ENCODE measurements at regions not wholly inside any gene's neighbourhood (a gene's known extent, or its start where the extent isn't known, plus 50 kb on each side); places are given as distances from the start of the nearest gene placed in this dataset.
A peak's percentile ranks its signal among the peaks of the same experiment; 100 is the strongest.

- Mint-ChIP-seq H3K4me3 (no peak overlapping the region), H3K36me3 (ENCODE audit: low read depth) (no peaks in the 10 kb centered on the region), H3K27ac (no peak overlapping the region), H3K9me3 (no peaks in the 10 kb centered on the region), H3K27me3 (peaks cover 20% of the 10 kb centered on the region), H3K4me1 (ENCODE audit: low read depth) (no peaks in the 10 kb centered on the region)
- DNase-seq = no peak
Measured at GRCh38 chr10:131739206-131739605, 161.6 kb upstream of the PPP2R2D start.

GRCh38 chr10:131742500-131742951, 158.3 kb upstream of the PPP2R2D start:
- H3K36me3 Mint-ChIP-seq (ENCODE audit: low read depth) = no peaks in the 10 kb centered on the region
- H3K9me3 Mint-ChIP-seq = no peaks in the 10 kb centered on the region
- peaks cover 37% of the 10 kb centered on the region for H3K27me3 Mint-ChIP-seq
- H3K4me3 Mint-ChIP-seq = no peak overlapping the region
- no peak overlapping the region for H3K27ac Mint-ChIP-seq
- peak; percentile 14 for DNase-seq
- no peaks in the 10 kb centered on the region for H3K4me1 Mint-ChIP-seq (ENCODE audit: low read depth)

- DNase-seq = no peak
Measured at GRCh38 chr10:131743190-131744151, 157.3 kb upstream of the PPP2R2D start.

GRCh38 chr10:131744346-131744745, 156.5 kb upstream of the PPP2R2D start:
- H3K4me1 Mint-ChIP-seq (ENCODE audit: low read depth) = no peaks in the 10 kb centered on the region
- H3K36me3 Mint-ChIP-seq (ENCODE audit: low read depth) = no peaks in the 10 kb centered on the region
- no peak overlapping the region for H3K27ac Mint-ChIP-seq
- H3K27me3 Mint-ChIP-seq = peaks cover 38% of the 10 kb centered on the region
- H3K4me3 Mint-ChIP-seq = no peak overlapping the region
- DNase-seq = no peak
- no peaks in the 10 kb centered on the region for H3K9me3 Mint-ChIP-seq

More at GRCh38 chr10:131743190-131744151, 157.3 kb upstream of the PPP2R2D start:
- Mint-ChIP-seq H3K27ac (no peak overlapping the region), H3K4me1 (ENCODE audit: low read depth) (no peaks in the 10 kb centered on the region), H3K4me3 (no peak overlapping the region), H3K27me3 (peaks cover 38% of the 10 kb centered on the region), H3K36me3 (ENCODE audit: low read depth) (no peaks in the 10 kb centered on the region), H3K9me3 (no peaks in the 10 kb centered on the region)

GRCh38 chr10:131745591-131745990, 155.2 kb upstream of the PPP2R2D start:
- no peak overlapping the region for H3K4me3 Mint-ChIP-seq
- no peak overlapping the region for H3K27ac Mint-ChIP-seq
- no peaks in the 10 kb centered on the region for H3K9me3 Mint-ChIP-seq
- H3K4me1 Mint-ChIP-seq (ENCODE audit: low read depth) = no peaks in the 10 kb centered on the region
- H3K36me3 Mint-ChIP-seq (ENCODE audit: low read depth) = no peaks in the 10 kb centered on the region
- no peak for DNase-seq
- H3K27me3 Mint-ChIP-seq = peaks cover 33% of the 10 kb centered on the region

- Mint-ChIP-seq H3K36me3 (ENCODE audit: low read depth) (no peaks in the 10 kb centered on the region), H3K4me3 (no peak overlapping the region), H3K27ac (no peak overlapping the region), H3K27me3 (peaks cover 33% of the 10 kb centered on the region), H3K9me3 (no peaks in the 10 kb centered on the region), H3K4me1 (ENCODE audit: low read depth) (no peaks in the 10 kb centered on the region)
- no peak for DNase-seq
Measured at GRCh38 chr10:131746241-131746711, 154.5 kb upstream of the PPP2R2D start.

GRCh38 chr10:131746785-131747184, 154.0 kb upstream of the PPP2R2D start:
- DNase-seq = no peak
- no peak overlapping the region for H3K27ac Mint-ChIP-seq
- H3K36me3 Mint-ChIP-seq (ENCODE audit: low read depth) = no peaks in the 10 kb centered on the region
- no peak overlapping the region for H3K4me3 Mint-ChIP-seq
- H3K9me3 Mint-ChIP-seq = no peaks in the 10 kb centered on the region
- no peaks in the 10 kb centered on the region for H3K4me1 Mint-ChIP-seq (ENCODE audit: low read depth)
- H3K27me3 Mint-ChIP-seq = peaks cover 32% of the 10 kb centered on the region

GRCh38 chr10:131747251-131747650, 153.6 kb upstream of the PPP2R2D start:
- Mint-ChIP-seq H3K4me3 (no peak overlapping the region), H3K36me3 (ENCODE audit: low read depth) (no peaks in the 10 kb centered on the region), H3K27me3 (peaks cover 32% of the 10 kb centered on the region), H3K9me3 (no peaks in the 10 kb centered on the region), H3K27ac (no peak overlapping the region), H3K4me1 (ENCODE audit: low read depth) (no peaks in the 10 kb centered on the region)
- DNase-seq = no peak

GRCh38 chr10:131747791-131748190, 153.0 kb upstream of the PPP2R2D start:
- Mint-ChIP-seq H3K9me3 (no peaks in the 10 kb centered on the region), H3K27me3 (peaks cover 32% of the 10 kb centered on the region), H3K4me3 (no peak overlapping the region), H3K27ac (no peak overlapping the region), H3K36me3 (ENCODE audit: low read depth) (no peaks in the 10 kb centered on the region), H3K4me1 (ENCODE audit: low read depth) (no peaks in the 10 kb centered on the region)
- no peak for DNase-seq

- peaks cover 32% of the 10 kb centered on the region for H3K27me3 Mint-ChIP-seq
- no peak overlapping the region for H3K27ac Mint-ChIP-seq
- H3K4me3 Mint-ChIP-seq = no peak overlapping the region
- no peaks in the 10 kb centered on the region for H3K4me1 Mint-ChIP-seq (ENCODE audit: low read depth)
- no peak for DNase-seq
- H3K9me3 Mint-ChIP-seq = no peaks in the 10 kb centered on the region
- no peaks in the 10 kb centered on the region for H3K36me3 Mint-ChIP-seq (ENCODE audit: low read depth)
Measured at GRCh38 chr10:131748191-131748590, 152.6 kb upstream of the PPP2R2D start.

GRCh38 chr10:131748831-131749766, 151.7 kb upstream of the PPP2R2D start:
- no peak overlapping the region for H3K27ac Mint-ChIP-seq
- H3K27me3 Mint-ChIP-seq = peaks cover 26% of the 10 kb centered on the region
- no peaks in the 10 kb centered on the region for H3K36me3 Mint-ChIP-seq (ENCODE audit: low read depth)
- DNase-seq = no peak
- no peaks in the 10 kb centered on the region for H3K4me1 Mint-ChIP-seq (ENCODE audit: low read depth)
- no peaks in the 10 kb centered on the region for H3K9me3 Mint-ChIP-seq
- H3K4me3 Mint-ChIP-seq = no peak overlapping the region

GRCh38 chr10:131749767-131750142, 151.1 kb upstream of the PPP2R2D start:
- H3K4me3 Mint-ChIP-seq = no peak overlapping the region
- no peak overlapping the region for H3K27ac Mint-ChIP-seq
- H3K27me3 Mint-ChIP-seq = peaks cover 20% of the 10 kb centered on the region
- no peak for DNase-seq
- no peaks in the 10 kb centered on the region for H3K4me1 Mint-ChIP-seq (ENCODE audit: low read depth)
- no peaks in the 10 kb centered on the region for H3K36me3 Mint-ChIP-seq (ENCODE audit: low read depth)
- H3K9me3 Mint-ChIP-seq = no peaks in the 10 kb centered on the region

GRCh38 chr10:131750171-131750895, 150.5 kb upstream of the PPP2R2D start:
- H3K9me3 Mint-ChIP-seq = no peaks in the 10 kb centered on the region
- no peak for DNase-seq
- H3K36me3 Mint-ChIP-seq (ENCODE audit: low read depth) = no peaks in the 10 kb centered on the region
- H3K27ac Mint-ChIP-seq = no peak overlapping the region
- no peaks in the 10 kb centered on the region for H3K4me1 Mint-ChIP-seq (ENCODE audit: low read depth)
- no peak overlapping the region for H3K4me3 Mint-ChIP-seq
- peaks cover 14% of the 10 kb centered on the region for H3K27me3 Mint-ChIP-seq
